CMK (cell line): ENCODE measurements at regions not wholly inside any gene's neighbourhood (a gene's known extent, or its start where the extent isn't known, plus 50 kb on each side); places are given as distances from the start of the nearest gene placed in this dataset.
A peak's percentile ranks its signal among the peaks of the same experiment; 100 is the strongest.

Experiments
- DNase-seq: peaks from one replicate; pipeline ENCODE4 v3.0.0-alpha.2; 2010; ENCODE audit warnings: low read depth

- no peak for DNase-seq
Observed at GRCh38 chr1:58862728-58863385, 79.0 kb upstream of the JUN start.

GRCh38 chr1:58864654-58865053 is 80.8 kb upstream of the JUN start:
- no peak for DNase-seq

GRCh38 chr1:58866578-58866977 is 82.7 kb upstream of the JUN start:
- DNase-seq, result no peak

- no peak for DNase-seq
Observed at GRCh38 chr1:58869638-58870297, 85.9 kb upstream of the JUN start.

- no peak for DNase-seq
Observed at GRCh38 chr1:58870298-58870676, 86.4 kb upstream of the JUN start.

GRCh38 chr1:58874342-58874741 is 90.5 kb upstream of the JUN start:
- DNase-seq, result no peak

- no peak for DNase-seq
Observed at GRCh38 chr1:58874757-58875755, 91.2 kb upstream of the JUN start.

- no peak for DNase-seq
Observed at GRCh38 chr1:58879464-58879863, 95.6 kb upstream of the JUN start.

GRCh38 chr1:58880592-58880991 is 96.7 kb upstream of the JUN start:
- no peak for DNase-seq

- no peak for DNase-seq
Observed at GRCh38 chr1:58881471-58881994, 97.7 kb upstream of the JUN start.

GRCh38 chr1:58882322-58882948 is 98.6 kb upstream of the JUN start:
- no peak for DNase-seq

GRCh38 chr1:58883037-58883887 is 99.4 kb upstream of the JUN start:
- peak; percentile 83 for DNase-seq

GRCh38 chr1:58883888-58884482 is 100.1 kb upstream of the JUN start:
- DNase-seq, result peak; percentile 87

- no peak for DNase-seq
Observed at GRCh38 chr1:58884706-58885661, 101.1 kb upstream of the JUN start.

GRCh38 chr1:58885998-58886397 is 102.2 kb upstream of the JUN start:
- no peak for DNase-seq

GRCh38 chr1:58886611-58887010 is 102.8 kb upstream of the JUN start:
- no peak for DNase-seq

- DNase-seq, result no peak
Observed at GRCh38 chr1:58887059-58887458, 103.2 kb upstream of the JUN start.

GRCh38 chr1:58888833-58889232 is 105.0 kb upstream of the JUN start:
- DNase-seq, result no peak

- DNase-seq, result no peak
Observed at GRCh38 chr1:58890113-58890512, 106.3 kb upstream of the JUN start.

- no peak for DNase-seq
Observed at GRCh38 chr1:58890609-58891008, 106.8 kb upstream of the JUN start.
